ENCODE measurements at regions not wholly inside any gene's neighbourhood (a gene's known extent, or its start where the extent isn't known, plus 50 kb on each side); places are given as distances from the start of the nearest gene placed in this dataset.

GRCh38 chr3:168424059-168424734, 328.5 kb upstream of the GOLIM4 start:
- H3K4me3 ChIP-seq (ENCODE audit: low read depth, poor library complexity, severe bottlenecking), result no peak overlapping the region
- TF ChIP-seq CTCF (IDR thresholded peaks at IDR 0.05) (no peak), POLR2A (IDR thresholded peaks at IDR 0.05) (no peak)

GRCh38 chr3:168422843-168423242, 327.1 kb upstream of the GOLIM4 start:
- H3K4me3 ChIP-seq (ENCODE audit: low read depth, poor library complexity, severe bottlenecking), result no peak overlapping the region
- 86 to 87% methylated on average over 1 of the region's 1 CpG for WGBS, 2 donors
- intact Hi-C loops (cut with DNase I; ENCODE audit: low total_unique reads), result no loop called here
- DNase-seq (ENCODE audit: low spot score in 2 of 2), result no peak
- TF ChIP-seq POLR2A (IDR thresholded peaks at IDR 0.05), result no peak
- no peak for TF ChIP-seq CTCF (IDR thresholded peaks at IDR 0.05)

More at GRCh38 chr3:168424059-168424734, 328.5 kb upstream of the GOLIM4 start:
- no peak for DNase-seq (ENCODE audit: low spot score in 2 of 2)
- WGBS, 2 donors, result 60 to 66% methylated on average over 4 of the region's 4 CpGs
- intact Hi-C loops (cut with DNase I; ENCODE audit: low total_unique reads), result no loop called here

- no peak for DNase-seq (ENCODE audit: low spot score in 2 of 2)
- intact Hi-C loops (cut with DNase I; ENCODE audit: low total_unique reads), result no loop called here
- no peak overlapping the region for H3K4me3 ChIP-seq (ENCODE audit: low read depth, poor library complexity, severe bottlenecking)
- TF ChIP-seq CTCF (IDR thresholded peaks at IDR 0.05) (no peak), POLR2A (IDR thresholded peaks at IDR 0.05) (no peak)
- WGBS, 2 donors, result 82 to 87% methylated on average over 2 of the region's 2 CpGs
Measured at GRCh38 chr3:168419091-168419490, 323.4 kb upstream of the GOLIM4 start.

GRCh38 chr3:168417016-168417415, 321.3 kb upstream of the GOLIM4 start:
- DNase-seq (ENCODE audit: low spot score in 2 of 2), result no peak
- H3K4me3 ChIP-seq (ENCODE audit: low read depth, poor library complexity, severe bottlenecking), result no peak overlapping the region
- intact Hi-C loops (cut with DNase I; ENCODE audit: low total_unique reads), result no loop called here
- no peak for TF ChIP-seq POLR2A (IDR thresholded peaks at IDR 0.05)
- TF ChIP-seq CTCF (IDR thresholded peaks at IDR 0.05), result no peak
- WGBS, 2 donors, result 42 to 63% methylated on average over 1 of the region's 1 CpG

- TF ChIP-seq POLR2A (IDR thresholded peaks at IDR 0.05) (no peak), CTCF (IDR thresholded peaks at IDR 0.05) (no peak)
- intact Hi-C loops (cut with DNase I; ENCODE audit: low total_unique reads), result no loop called here
- WGBS, 2 donors, result 80 to 82% methylated on average over 6 of the region's 6 CpGs
Measured at GRCh38 chr3:168416446-168416845, 320.7 kb upstream of the GOLIM4 start.

GRCh38 chr3:168414149-168414548, 318.4 kb upstream of the GOLIM4 start:
- intact Hi-C loops (cut with DNase I; ENCODE audit: low total_unique reads), result no loop called here
- DNase-seq (ENCODE audit: low spot score in 2 of 2), result no peak
- 88 to 90% methylated on average over 1 of the region's 1 CpG for WGBS, 2 donors
- TF ChIP-seq CTCF (IDR thresholded peaks at IDR 0.05) (no peak), POLR2A (IDR thresholded peaks at IDR 0.05) (no peak)
- no peak overlapping the region for H3K4me3 ChIP-seq (ENCODE audit: low read depth, poor library complexity, severe bottlenecking)

More at GRCh38 chr3:168416446-168416845, 320.7 kb upstream of the GOLIM4 start:
- H3K4me3 ChIP-seq (ENCODE audit: low read depth, poor library complexity, severe bottlenecking), result no peak overlapping the region
- no peak for DNase-seq (ENCODE audit: low spot score in 2 of 2)
